Stimulated activated CD8-positive, alpha-beta memory T cell treated with anti-CD3 and anti-CD28 coated beads, Interleukin-12 subunit alpha, Interleukin-12 subunit beta, amount 100 ng/mL, for 24 hours (primary cell): ENCODE measurements at regions not wholly inside any gene's neighbourhood (a gene's known extent, or its start where the extent isn't known, plus 50 kb on each side); places are given as distances from the start of the nearest gene placed in this dataset.

Experiments
- DNase-seq: peaks from one replicate; pipeline ENCODE4 v3.0.0-alpha.2; 2020; ENCODE audit errors: extremely low read depth

DNA sequence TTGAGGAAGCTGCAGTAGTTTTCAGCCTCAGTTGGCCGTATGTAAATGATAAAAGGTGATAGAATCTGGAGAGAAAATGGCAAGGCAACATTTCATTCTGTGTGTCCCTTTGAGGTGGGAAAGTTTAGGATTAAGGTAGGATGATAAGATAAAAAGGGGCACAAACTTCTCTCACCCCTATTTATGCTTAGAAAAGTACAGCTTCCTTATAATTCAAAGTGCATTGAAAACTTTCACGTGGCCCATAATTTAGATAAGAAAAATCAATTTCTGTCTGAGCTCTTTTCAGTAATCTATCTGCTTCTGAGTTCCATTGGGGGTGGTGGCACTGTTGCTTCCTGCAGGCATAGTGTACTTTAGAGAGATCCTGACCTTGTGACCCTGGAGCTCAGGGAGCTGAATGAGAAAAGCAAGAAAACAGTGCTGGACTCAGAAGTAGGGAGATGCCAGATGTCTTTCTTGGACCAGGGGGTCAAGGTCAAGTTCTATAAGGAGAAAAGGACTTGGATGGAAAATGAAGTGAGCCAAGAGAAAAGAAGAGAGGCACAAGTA is 187.3 kb downstream of the NDFIP2 start:
- DNase-seq: no peak

DNA sequence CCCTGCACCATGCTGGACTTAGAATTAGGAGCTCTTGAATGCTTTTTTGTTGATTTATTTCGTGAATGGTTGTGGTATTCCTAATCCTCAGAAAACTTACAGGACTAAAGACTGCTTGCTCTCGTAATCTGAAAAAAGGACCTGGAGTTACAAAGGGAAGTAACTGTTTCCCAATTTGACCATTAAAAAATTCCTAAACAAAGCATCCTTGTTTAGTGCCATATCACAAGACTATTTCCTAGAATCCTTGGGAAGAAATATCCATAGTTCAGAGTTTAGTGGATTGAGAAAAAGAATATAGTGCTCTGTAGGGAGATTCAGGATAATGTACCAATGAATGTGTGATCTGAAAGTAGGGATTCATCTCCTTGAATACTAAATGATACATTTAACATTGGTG is 186.8 kb downstream of the NDFIP2 start:
- DNase-seq: no peak

DNA sequence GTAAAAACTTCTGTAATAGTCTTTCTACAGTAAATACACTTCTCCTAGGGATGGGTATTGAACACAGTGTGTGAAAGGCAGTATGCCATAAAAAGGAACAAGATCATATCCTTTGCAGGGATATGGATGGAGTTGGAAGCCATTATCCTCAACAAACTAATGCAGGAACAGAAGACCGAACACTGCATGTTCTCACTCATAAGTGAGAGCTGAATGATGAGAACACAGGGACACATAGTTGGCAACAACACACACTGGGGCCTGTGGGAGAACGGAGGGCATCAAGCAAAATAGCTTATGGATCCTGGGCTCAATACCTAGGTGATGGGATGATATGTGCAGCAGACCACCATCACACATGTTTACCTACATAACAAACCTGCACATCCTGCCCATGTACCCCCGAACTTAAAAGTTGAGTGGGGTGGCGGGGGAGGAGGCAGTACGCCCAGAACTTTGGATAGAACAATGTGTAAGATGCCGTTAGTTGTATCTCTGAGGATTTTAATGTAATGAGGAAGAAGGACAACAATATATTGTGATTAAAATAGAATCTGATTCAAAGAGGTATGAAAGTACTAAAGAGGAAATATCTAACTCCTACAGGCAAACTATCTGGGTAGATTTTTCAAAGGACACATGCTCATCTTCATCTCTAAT is 183.2 kb downstream of the NDFIP2 start:
- no peak for DNase-seq

DNA sequence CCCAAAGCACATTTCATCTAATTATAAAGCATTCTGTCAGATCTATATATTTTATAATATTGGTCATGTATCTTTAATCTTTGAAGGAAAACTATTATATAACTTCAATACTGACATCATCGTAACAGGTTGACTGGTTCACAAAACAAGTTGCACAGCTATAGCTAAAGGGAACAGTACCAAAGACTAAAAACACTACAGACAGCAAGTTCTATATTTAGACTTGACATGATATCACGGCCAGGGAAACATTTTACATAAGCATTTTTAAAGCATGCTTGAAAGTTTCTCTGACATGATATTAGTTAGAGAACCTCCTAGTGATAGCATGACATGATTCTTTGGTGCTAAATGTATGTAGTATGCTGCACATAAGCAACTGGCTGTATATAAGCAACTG is 182.5 kb downstream of the NDFIP2 start:
- no peak for DNase-seq

DNA sequence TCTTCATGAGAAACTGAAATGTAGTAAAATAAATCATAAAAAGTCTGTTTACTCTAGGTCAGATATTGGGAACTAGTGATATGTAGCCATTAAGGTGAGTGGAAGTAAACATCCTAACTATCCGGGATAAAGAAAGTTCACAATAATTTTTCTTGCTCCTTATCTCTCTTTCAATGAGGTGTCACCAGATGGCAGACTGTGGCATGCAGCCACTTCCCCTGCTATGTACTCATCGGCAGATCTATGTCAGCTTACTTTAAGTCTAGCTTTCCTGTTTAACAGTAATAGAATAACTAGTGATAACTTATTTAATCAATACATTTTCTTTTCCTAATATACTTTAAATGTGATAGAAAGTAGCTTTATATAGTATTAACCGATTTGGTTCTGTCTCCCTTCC is 181.9 kb downstream of the NDFIP2 start:
- no peak for DNase-seq

DNA sequence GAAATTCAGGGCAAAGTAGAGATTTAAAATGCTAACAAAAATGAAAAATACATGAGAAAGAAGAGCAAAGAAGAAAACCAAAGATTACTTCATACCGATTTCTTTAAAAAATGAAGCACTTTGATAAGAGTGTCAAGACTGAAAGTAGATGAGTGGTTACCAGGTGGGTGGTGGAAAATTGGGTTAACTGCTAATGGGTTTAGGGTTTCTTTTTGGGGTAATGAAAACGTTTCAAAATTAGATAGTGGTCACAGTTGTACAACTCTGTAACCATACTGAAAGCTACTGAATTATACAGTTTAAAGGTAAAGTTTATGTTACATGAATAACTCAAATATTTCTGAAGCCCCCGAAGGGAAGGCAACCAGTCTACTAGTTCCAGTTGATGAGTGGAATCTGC is 179.4 kb downstream of the NDFIP2 start:
- DNase-seq: no peak

DNA sequence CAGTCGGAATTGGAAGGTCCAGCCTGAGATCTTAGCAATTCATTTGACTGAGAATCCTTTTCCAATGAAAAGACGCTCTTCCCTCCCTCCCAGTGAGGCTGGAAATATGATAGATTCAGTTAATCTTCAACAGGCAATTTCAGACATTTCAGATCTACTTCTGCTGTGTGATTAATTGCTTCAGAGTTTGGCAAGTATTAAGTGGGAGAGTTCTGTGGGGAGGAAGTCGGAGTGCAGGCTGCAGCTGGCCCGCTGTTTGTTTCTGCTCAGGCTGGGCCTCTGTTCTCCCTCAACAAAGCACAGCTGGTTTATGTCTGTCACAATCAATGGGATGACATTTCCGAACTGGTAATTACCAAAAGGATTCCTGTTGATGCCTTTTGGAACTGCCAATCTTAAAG is 178.2 kb downstream of the NDFIP2 start:
- no peak for DNase-seq

DNA sequence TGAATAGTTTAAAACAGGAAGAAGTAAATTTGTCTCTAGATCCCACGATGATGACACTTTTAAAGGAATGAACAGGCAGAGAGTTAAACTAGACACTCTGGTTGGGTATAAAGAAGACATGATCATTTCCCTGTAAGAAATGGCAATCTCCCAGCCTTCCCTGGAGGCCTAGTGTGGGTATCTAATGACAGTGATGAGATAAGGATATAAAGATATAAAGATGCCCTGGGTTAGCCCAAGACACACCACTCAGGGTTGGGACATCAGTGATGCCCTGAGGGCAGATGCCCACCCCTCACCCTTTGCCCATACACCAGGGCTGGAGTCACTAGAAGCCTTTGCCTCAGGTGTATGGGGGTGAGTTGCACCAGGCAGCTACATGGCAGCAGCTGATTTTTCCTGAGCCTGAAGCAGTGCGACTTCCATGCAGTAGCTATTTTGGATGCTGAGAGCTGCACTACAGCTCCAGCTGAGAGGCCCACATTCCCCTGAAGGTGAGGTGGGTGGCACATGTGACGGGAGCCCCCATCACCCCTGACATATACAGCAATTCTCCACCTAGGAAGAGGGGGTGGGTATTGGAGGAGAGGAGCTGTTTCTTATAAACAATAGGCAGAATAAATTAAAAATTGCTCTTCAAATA is 177.5 kb downstream of the NDFIP2 start:
- DNase-seq: no peak

DNA sequence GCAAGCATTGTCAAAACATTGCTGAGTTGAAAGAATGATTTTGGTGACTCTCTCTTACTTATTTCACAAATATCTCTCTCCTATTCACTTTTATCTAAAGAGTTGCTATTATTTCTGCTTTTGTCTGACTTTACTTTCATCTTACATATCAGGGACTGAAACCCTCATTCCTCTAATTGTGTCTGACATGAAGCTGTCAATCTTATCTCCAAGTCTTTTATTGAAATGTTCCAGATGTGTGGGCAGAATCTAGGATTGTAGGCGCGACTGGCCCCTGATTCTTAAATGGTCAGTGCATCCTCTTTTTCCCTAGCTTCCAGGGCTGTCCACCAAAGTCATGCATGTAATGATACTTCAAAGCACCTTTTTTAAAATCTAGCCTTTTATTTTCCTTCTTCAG is 174.6 kb downstream of the NDFIP2 start:
- no peak for DNase-seq

DNA sequence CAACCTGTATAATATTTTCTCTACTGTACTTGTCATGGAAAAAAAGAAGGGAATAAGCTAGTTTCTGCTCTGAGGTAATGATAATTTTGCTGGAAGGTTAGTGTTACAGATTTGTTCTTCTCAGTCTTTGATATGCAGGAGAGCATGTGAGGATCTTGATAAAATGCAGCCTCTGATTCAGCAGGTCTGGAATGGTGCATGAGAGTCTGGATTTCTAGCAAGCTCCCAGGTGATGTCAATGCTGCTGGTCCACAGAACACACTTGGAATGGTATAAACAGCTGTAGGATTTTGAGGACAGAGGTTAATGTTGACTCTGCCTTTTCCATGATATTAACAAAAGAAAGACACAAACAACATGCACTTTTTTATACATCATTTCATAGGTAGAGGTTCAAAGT is 173.6 kb downstream of the NDFIP2 start:
- no peak for DNase-seq

DNA sequence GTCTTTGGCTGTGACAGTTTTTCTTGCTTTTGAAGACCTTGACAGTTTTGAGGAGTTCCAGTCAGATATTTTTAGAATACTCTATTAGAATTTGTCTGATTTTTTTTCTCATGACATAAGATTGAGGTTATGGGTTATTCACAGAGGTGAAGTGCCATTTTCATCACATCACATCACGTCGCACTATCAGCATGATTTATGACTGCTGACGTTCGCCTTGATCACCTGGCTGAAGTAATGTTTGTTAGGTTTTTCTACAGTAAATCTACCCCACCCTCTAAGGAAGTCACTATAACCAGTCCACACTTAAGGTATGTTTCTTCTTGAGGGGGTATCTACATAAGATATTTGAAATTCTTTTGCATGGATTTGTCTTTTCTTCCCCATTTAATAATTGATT is 169.7 kb downstream of the NDFIP2 start:
- DNase-seq: no peak

DNA sequence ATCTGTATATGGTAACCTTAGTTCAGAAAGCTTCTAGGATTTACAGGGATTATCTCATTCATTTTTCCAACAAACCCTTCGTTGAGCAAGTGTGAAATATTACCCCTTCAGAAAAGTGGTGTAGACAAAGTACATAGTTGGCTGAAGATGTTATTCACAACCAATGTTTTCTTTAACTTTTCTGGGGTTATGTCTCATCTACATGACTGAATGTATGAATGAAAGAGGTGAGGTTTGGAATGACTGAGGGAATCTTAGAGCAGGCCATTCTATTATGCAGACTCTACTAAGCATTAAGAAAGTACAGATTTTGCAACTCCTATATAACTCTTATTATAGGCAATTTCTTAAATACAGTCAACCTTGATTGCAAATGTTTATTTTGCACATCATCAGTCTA is 167.2 kb downstream of the NDFIP2 start:
- DNase-seq: no peak

DNA sequence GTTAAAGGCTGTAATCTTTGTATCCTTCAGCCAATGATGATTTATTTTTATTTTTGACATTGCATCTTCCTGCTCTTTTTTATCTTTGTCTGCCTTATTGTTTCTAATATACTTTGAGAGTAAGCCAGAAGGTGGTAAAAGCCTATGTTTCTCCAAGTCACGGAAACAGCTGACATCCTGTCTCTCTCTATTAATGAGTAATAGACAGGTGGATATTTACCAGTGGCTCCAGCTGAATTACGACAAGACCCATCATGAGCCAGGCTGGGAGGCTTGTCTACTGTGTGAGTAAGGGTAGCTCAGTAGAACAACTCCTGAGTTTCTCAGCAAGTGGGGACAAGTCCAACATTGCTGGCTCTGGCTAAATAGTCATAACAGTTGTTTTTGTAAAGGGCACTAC is 166.6 kb downstream of the NDFIP2 start:
- no peak for DNase-seq

DNA sequence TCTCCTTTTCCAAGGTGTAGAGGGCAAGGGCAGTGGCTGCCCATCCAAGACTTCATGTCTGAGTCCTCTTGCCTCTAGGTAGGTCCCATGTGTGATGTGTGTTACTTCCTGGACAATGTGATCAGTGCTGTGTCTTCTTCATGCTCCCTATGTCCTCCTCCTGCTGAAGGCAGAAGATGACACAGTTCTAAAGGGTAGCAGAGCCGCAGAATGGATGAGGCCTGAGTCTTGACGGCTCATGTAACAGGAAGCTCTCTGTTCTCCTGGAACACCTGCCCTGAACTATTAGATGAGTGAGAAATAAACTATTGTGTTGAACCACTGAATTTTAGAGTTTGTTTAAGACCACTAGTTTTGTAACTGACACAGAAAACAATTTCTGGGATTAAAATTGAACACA is 165.9 kb downstream of the NDFIP2 start:
- no peak for DNase-seq

DNA sequence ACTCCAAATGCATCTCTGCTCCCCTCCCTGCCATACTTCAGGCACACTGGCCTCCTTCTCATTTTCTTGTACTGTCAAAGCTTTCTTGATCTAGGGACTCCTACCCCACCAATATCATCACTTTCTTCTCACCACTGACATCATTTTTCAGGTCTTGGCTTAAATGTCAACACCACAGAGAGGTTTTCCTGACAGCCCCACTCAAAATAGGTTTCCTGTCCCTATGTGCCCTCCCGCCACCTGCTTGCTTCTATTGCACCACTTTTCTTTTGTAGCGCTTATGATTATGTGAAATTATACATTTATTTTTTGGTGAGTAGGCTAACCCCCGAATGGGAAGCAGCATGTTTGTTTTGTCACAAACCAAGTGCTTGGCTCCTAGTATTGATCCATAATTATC is 164.6 kb downstream of the NDFIP2 start:
- no peak for DNase-seq

DNA sequence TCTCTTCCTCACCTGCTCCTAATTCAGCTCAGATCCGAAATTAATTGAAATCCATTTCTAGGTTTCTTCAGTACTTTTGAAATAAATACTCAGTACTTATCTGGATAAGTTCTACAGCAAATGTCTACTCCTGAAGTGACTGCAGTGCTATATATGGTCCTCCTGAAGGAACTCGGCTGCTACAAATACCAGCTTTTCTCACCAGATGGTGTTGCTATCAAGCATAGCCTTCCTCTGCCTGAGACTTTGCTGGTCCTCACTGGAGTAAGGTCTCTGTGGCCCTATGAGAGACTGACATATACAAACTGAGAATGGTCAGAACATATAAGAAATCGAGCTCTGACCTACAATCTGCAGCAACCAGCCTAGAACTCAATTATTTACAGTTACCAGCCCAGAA is 161.6 kb downstream of the NDFIP2 start:
- DNase-seq: no peak

DNA sequence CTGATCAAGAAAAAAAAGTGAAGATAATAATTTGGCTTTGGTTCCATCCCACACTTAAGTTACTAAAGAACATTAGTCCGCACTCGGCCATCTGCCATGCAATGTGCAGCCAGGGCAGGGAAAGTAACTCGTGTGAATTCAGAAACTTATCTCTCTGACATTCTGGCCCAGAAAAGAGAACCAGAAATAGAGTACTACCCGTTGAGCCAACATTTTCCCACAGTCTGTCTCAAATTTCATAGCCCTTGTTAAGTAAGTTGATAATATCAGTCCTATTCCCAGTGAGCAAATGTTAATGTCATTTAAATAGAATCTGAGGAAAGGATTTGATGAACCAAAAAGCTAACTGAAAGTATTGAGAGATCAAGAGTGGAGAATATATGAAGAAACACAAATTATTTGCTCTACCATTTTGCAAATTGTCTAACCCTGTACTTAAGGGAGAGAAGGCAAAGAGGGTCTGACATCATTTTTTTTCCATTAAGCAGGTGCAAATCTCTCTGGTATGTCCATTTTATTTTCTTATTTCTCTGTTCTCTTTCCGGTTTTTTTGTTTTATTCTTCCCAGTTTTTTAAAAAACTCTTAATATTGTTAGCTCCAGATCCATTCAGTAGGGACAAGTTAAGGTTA is 156.3 kb downstream of the NDFIP2 start:
- DNase-seq: no peak

DNA sequence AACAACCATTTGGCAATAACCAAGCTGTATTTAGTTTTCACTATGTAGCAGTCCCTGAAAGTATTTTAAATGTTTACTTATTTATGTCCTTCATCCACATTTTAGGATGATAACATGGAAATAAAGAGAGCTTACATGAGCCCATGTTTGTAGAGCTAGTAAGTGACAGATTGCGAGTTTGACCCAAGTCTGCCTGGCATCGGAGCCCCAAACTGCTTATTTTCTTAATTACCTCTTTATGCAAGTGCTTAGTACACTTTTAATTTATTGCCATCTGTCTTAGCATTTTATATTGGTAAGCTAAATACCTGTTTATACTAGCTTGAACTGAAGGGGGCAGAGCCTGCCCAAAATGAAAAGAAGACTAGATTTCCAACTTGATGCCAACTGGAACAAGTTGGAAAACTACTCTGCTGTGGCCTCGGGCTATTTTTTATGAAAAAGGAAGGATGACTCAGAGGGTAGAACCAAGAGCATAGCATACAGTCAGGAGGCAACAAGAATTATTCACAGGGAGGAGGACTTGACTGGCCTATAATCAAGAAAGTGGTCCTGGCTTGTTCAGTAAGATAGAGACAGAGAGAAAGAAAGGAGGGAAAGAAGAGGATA is 150.2 kb downstream of the NDFIP2 start:
- no peak for DNase-seq

DNA sequence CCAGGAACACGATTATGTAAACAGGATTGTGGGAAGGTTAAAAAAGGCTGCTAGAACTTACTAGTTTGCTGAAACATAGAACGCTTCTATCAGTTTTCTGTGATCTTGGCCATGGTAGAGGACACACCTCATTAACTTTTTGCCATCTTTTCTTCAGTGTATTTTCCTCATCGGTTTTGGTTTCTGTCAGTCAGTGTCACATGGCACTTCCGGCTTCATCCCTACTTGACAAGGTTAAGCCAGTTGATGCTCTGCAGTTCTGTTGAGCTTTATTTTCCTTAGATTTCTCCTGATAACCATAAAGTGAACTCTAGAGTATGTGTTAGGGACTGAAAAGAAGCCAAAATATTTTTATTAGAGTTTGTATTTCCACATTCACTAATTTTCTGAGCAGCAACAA is 147.5 kb downstream of the NDFIP2 start:
- no peak for DNase-seq

DNA sequence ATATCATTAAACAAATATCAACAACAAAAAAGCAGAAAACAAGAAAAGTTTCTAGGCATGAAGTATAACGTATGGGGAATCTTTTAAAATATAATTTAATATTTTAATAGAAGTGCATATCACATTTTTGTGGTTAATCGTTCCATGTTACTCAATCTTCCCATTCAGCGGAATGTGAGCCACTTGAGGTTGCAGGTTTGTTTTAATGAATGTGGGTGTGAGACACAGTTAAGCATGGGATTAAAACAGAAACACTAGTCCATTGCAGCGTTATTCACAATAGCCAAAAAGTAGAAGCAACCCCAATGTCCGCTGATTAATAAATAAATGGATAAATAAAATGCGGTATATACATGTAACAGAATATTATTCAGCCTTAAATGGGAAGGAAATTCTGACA is 146.0 kb downstream of the NDFIP2 start:
- DNase-seq: no peak

DNA sequence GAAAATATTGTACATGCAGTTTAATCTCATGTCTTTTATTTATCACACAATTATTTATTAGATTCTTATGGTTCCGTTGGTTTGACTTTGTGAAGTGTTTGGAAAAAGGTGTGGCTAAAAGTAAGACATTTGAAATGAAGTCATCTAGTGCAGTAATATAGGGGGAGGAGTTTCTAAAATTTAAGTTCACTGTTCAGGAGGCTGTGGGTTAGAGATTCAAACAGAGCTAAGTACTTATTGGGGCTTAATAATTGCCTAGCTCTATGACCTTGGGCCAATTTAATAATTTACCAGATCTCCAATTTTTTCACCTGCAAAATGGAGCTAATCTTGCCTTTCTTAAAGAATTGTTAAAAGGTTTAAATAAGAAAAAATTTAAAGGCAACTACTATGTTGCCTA is 144.6 kb downstream of the NDFIP2 start:
- DNase-seq: no peak

DNA sequence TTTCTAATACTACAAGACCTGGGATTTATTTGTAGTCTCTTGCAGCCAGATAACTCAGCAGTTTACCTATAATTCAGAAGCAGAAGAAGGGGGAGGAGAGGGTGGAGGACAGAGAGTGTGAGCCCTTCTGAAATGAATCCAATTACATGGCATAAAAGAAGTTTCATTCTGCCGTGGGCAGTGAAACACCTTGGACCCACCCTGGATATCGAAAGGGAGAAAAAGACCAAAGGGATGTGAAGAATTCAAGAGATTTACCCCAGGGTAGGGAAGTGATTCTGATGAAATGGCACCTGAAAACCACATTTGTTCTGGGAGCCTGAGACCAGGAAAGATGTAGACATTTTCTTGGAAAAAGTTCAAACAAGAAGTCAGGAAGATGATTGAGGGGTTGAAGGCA is 140.9 kb downstream of the NDFIP2 start:
- no peak for DNase-seq

DNA sequence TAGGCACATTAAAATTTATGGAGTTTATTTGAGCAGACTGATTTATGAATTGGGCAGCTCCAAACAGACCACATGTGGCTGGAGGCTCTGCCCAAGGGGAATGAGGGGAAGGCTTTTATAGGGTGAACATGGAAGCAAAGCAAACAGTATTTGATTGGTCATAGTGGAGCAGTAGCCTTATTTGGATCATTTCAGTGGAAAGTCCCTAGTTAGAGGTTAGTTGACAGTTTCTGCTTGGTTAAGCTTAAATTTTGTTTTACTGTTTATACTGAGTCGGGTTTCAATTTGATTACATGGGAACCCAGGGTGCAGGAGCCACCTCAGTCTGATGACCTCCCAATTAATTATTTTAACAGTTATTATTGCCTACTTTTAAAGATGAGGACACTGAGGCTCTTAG is 140.5 kb downstream of the NDFIP2 start:
- no peak for DNase-seq
